GM12865 (cell line): ENCODE measurements at regions not wholly inside any gene's neighbourhood (a gene's known extent, or its start where the extent isn't known, plus 50 kb on each side); places are given as distances from the start of the nearest gene placed in this dataset.
"Not testable (repeated sequence)": the region's sequence is repeated elsewhere in the genome, so short reads cannot be mapped to it uniquely, and the experiment has no call there.

Source experiments
- DNase-seq: peaks from one replicate; pipeline ENCODE4 v3.0.0; 2010; ENCODE audit warnings: low read depth
- H3K4me3 ChIP-seq: 2 replicates; pipeline ENCODE4 v1.5.1; 2011; ENCODE audit warnings: mild to moderate bottlenecking, low read depth, low read length, control low read depth
- CTCF ChIP-seq: IDR thresholded peaks from 2 replicates; pipeline ENCODE4 v1.5.1; 2011; ENCODE audit warnings: low read length, control low read depth, low read depth, inconsistent platforms; ENCODE audit not compliant: insufficient read depth; ENCODE audit errors: missing control alignments

DNA sequence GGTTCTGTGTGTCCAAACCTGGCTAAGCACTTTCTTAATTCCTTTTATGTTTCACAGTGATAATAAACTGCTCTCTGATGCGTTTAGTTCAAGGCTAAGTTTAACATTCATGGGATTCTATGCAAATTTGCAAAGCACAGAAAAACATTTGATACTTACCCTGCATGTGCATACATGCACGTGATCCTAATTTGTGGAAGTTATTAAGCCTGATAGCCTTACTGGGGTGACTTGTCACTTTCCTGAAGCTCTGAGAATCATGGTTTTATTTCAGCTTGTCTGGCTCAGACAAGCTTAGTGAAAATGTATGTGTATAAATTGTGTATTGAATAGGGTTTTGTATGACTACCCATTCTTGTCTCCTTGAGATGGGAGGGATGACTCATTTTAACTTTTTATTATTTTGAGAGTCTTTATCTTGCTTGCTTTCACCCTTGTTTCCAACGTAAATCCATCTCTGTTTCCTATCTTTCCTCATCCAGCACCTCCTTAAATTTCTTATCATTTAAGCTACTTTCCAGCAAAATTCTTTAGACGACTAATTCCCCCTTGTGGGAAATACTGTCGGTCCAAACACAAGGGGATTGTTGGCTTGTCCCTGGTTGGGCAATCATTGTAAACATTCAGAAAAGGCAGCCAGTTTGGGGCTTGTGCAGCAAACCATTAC lies 167.1 kb downstream of the C11orf91 start:
- no peak for DNase-seq
- TF ChIP-seq CTCF: no peak
- no peak overlapping the region for H3K4me3 ChIP-seq

DNA sequence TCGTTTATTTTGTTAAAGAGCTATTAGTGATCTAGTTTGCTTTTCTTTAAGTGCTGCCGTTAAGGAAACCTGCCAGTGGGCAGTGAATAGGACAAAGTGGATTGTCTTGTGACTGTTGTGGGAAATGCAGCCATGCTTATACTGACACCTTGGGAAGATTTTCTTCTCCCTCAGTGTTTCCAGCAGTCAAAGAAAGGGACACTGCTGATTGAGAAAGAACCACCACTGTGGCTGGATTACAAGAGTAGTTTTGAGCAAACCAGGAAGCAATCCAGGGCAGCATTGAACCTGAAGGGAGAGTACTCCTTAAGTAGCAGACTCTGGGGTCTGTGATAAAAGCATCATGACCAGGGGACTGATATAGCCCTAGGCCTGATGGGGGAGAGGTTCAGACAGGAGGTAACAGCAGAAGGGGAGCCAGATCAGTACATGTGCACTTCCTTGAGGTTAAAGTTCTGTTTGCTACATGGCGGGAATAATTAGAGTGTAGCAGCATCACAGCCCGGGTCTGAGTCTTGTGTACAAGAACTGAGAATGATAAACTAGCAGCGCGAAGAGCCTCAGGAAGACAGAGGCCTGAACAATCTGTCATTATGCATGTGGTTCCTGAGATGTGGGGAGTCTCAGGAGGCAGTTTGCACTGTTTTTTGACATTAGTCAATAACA lies 167.8 kb downstream of the C11orf91 start:
- TF ChIP-seq CTCF: no peak
- no peak overlapping the region for H3K4me3 ChIP-seq
- DNase-seq: peak; percentile 38

- no peak for DNase-seq
Observed at GRCh38 chr11:33532257-33532656, 168.4 kb downstream of the C11orf91 start.

GRCh38 chr11:33531743-33532181 lies 168.9 kb downstream of the C11orf91 start:
- no peak for TF ChIP-seq CTCF
- no peak overlapping the region for H3K4me3 ChIP-seq

More at GRCh38 chr11:33532257-33532656, 168.4 kb downstream of the C11orf91 start:
- TF ChIP-seq CTCF: peak; percentile 3
- no peak overlapping the region for H3K4me3 ChIP-seq

GRCh38 chr11:33530815-33531214 lies 169.8 kb downstream of the C11orf91 start:
- no peak overlapping the region for H3K4me3 ChIP-seq
- DNase-seq: no peak
- TF ChIP-seq CTCF: no peak

More at GRCh38 chr11:33531743-33532181, 168.9 kb downstream of the C11orf91 start:
- DNase-seq: no peak

DNA sequence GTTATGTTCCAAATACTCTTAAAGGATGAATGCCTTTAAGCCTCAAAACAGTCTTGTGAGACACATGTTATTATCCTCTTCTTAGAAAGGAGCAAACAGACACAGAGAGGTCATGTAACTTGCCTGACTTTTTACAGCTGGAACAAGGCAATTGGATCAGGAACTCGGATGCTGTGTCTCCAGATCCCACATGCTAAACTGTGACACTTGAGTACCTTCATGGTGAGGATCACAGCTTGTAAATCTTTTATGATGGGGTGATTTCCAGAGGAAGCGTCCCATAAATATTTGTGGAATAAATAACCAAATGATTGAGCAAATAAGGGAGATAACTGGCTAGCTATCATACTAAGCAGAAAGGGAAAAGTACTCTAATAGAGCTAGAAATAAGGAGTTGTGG lies 171.2 kb downstream of the C11orf91 start:
- DNase-seq: no peak
- no peak overlapping the region for H3K4me3 ChIP-seq
- no peak for TF ChIP-seq CTCF

DNA sequence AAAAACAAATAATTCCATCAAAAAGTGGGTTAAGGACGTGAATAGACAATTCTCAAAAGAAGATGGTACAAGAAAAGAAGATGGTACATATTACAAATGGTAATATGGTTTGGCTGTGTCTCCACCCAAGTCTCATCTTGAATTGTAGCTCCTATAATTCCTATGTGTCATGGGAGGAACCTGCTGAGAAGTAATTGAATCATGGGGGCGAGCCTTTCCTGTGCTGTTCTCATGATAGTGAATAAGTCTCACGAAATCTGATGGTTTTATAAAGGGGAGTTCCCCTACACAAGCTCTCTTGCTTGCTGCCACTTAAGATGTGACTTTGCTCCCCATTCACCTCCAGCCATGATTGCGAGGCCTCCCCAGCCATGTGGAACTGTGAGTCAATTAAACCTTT lies 172.9 kb downstream of the C11orf91 start:
- not testable (repeated sequence) for DNase-seq, H3K4me3 ChIP-seq
